ENCODE measurements at regions not wholly inside any gene's neighbourhood (a gene's known extent, or its start where the extent isn't known, plus 50 kb on each side); places are given as distances from the start of the nearest gene placed in this dataset.

DNA sequence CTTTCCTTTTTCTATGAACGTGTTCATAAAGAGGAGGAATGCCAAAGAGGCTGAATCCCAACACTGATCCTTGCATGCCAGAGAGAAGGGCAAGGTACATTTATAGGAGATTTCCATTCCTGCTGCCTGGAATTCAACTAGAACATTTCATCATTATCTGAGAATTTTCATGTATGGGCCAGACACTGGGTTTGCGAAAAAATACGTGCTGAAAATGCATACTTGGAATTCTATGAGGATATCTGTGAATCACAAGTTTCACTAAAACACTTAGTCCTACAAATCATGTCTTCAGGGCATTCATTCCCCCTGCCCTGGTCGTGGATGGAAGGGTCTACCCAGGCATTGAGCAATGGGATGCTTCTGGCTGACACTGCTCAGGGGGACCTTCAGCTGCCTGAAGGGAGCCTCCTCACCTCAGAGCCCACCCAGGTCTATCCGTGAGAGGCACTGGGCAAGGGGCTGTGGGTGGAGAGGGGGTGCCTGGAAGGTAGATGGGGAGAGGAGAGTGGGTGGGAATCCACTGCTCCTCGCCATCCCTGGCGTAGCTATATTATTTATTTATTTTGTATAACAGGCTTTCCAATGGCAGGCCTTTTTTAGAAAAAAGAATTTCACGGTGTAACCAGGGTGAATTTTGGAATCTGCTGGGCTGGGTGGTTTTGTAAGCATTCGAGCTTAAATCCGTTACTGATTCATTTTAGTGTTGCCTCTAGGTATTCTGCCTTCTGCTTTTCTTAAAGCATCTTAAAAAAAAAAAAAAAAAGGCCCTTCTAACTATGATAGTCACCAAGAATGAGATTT, 560.6 kb upstream of the ID2 start:
- ATAC-seq (ENCODE audit: low read depth), result no peak
- ChIA-PET CTCF (no interaction called here), POLR2A (no interaction called here)
- H3K27me3 Mint-ChIP-seq, result peaks cover 6% of the 10 kb centered on the region
- no peaks in the 10 kb centered on the region for H3K36me3 Mint-ChIP-seq (ENCODE audit: low read depth)
- no peak overlapping the region for H3K4me3 Mint-ChIP-seq
- H3K4me1 Mint-ChIP-seq, result peaks cover 3% of the 10 kb centered on the region
- no peak overlapping the region for H3K27ac Mint-ChIP-seq
- DNase-seq, result no peak
- TF ChIP-seq, protein P1, sequence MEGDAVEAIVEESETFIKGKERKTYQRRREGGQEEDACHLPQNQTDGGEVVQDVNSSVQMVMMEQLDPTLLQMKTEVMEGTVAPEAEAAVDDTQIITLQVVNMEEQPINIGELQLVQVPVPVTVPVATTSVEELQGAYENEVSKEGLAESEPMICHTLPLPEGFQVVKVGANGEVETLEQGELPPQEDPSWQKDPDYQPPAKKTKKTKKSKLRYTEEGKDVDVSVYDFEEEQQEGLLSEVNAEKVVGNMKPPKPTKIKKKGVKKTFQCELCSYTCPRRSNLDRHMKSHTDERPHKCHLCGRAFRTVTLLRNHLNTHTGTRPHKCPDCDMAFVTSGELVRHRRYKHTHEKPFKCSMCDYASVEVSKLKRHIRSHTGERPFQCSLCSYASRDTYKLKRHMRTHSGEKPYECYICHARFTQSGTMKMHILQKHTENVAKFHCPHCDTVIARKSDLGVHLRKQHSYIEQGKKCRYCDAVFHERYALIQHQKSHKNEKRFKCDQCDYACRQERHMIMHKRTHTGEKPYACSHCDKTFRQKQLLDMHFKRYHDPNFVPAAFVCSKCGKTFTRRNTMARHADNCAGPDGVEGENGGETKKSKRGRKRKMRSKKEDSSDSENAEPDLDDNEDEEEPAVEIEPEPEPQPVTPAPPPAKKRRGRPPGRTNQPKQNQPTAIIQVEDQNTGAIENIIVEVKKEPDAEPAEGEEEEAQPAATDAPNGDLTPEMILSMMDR (IDR thresholded peaks at IDR 0.05), result no peak
- H3K9me3 Mint-ChIP-seq, result no peaks in the 10 kb centered on the region
- intact Hi-C loops (cut with micrococcal nuclease), result no loop called here

DNA sequence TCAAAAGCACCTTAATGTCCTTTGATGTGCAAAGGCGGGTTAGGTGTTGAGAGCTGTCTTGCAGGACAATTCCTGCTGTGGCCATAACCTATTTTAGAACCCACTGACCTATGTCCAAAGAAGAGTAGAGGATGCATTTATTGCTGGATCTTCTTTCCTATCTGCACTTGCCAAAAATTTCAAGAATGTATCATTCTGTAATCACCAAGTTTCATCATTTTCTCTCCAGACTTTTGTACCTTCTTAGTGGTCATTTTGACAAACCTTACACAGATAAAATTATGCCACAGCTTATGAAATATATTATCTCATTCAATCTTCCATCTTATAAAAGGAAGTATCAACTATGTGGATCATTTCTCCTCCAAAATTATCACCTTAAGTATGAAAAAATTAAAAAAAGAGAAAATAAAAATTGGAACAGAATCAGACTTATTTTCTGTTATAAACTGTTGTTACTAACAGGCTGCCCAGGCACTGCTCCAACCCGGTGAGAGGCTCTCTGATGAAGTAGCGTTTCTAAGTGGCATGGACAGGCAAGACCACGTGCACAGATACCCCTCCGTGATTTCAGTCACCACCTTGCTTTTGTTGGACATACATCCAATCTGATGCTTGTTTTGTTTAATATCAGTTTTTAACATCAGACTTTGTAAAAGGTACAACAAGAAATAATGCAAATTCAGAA, 559.9 kb upstream of the ID2 start:
- H3K27me3 Mint-ChIP-seq, result peaks cover 6% of the 10 kb centered on the region
- intact Hi-C loops (cut with micrococcal nuclease), result no loop called here
- ATAC-seq (ENCODE audit: low read depth), result no peak
- TF ChIP-seq, protein P1 (IDR thresholded peaks at IDR 0.05), result no peak
- no peaks in the 10 kb centered on the region for H3K4me1 Mint-ChIP-seq
- DNase-seq, result no peak
- POLR2A ChIA-PET, result no interaction called here
- CTCF ChIA-PET, result no interaction called here
- no peak overlapping the region for H3K27ac Mint-ChIP-seq
- no peaks in the 10 kb centered on the region for H3K9me3 Mint-ChIP-seq
- H3K36me3 Mint-ChIP-seq (ENCODE audit: low read depth), result no peaks in the 10 kb centered on the region
- no peak overlapping the region for H3K4me3 Mint-ChIP-seq

DNA sequence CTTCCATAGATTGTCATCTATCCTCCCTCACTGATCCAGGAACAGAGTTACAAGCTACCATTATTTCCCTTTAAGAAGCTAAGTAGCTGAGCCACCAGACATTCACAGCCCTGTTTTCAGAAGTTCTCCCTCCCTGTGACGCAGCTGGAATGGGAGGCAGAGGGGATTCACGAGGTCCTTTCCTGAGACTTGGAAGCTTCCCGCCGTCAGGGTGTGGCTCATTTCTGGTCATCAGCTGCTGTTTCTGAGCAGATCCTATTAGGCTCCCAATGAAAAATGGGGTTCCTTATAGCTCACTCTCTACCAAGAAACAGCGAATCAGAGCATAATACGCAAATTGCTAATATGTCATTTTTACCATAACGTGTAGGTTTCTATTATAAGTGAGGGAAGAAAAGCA, 559.3 kb upstream of the ID2 start:
- no peak overlapping the region for H3K4me3 Mint-ChIP-seq
- ChIA-PET POLR2A (no interaction called here), CTCF (no interaction called here)
- ATAC-seq (ENCODE audit: low read depth) (no peak), DNase-seq (no peak)
- no peak overlapping the region for H3K27ac Mint-ChIP-seq
- intact Hi-C loops (cut with micrococcal nuclease), result no loop called here
- H3K9me3 Mint-ChIP-seq, result no peaks in the 10 kb centered on the region
- H3K4me1 Mint-ChIP-seq, result no peaks in the 10 kb centered on the region
- TF ChIP-seq, protein P1 (IDR thresholded peaks at IDR 0.05), result no peak
- peaks cover 6% of the 10 kb centered on the region for H3K27me3 Mint-ChIP-seq
- H3K36me3 Mint-ChIP-seq (ENCODE audit: low read depth), result no peaks in the 10 kb centered on the region

DNA sequence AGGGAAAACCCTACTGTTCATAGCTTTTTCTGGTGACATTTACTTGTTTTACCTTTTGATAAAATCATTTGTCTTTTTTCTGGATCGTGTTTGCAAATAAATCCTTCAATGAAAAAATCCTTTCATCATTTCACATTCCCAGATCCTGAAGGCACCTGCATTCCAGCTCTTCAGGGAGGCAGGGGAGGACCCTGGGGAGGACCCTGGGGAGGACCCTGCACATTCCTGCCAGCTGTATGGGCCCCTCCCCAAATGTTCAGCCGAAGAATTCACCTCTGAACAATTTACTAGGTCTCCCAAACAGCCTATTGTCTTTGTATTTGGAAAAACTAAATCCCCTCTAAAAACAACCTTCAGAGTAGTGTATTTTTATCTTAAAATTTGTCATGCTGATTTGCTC, 558.4 kb upstream of the ID2 start:
- Mint-ChIP-seq H3K4me1 (no peaks in the 10 kb centered on the region), H3K27ac (no peak overlapping the region), H3K36me3 (ENCODE audit: low read depth) (no peaks in the 10 kb centered on the region), H3K27me3 (peaks cover 6% of the 10 kb centered on the region), H3K9me3 (no peaks in the 10 kb centered on the region), H3K4me3 (no peak overlapping the region)
- DNase-seq (no peak), ATAC-seq (ENCODE audit: low read depth) (no peak)
- CTCF ChIA-PET, result no interaction called here
- POLR2A ChIA-PET, result no interaction called here
- intact Hi-C loops (cut with micrococcal nuclease), result no loop called here
- TF ChIP-seq, protein P1 (IDR thresholded peaks at IDR 0.05), result no peak

DNA sequence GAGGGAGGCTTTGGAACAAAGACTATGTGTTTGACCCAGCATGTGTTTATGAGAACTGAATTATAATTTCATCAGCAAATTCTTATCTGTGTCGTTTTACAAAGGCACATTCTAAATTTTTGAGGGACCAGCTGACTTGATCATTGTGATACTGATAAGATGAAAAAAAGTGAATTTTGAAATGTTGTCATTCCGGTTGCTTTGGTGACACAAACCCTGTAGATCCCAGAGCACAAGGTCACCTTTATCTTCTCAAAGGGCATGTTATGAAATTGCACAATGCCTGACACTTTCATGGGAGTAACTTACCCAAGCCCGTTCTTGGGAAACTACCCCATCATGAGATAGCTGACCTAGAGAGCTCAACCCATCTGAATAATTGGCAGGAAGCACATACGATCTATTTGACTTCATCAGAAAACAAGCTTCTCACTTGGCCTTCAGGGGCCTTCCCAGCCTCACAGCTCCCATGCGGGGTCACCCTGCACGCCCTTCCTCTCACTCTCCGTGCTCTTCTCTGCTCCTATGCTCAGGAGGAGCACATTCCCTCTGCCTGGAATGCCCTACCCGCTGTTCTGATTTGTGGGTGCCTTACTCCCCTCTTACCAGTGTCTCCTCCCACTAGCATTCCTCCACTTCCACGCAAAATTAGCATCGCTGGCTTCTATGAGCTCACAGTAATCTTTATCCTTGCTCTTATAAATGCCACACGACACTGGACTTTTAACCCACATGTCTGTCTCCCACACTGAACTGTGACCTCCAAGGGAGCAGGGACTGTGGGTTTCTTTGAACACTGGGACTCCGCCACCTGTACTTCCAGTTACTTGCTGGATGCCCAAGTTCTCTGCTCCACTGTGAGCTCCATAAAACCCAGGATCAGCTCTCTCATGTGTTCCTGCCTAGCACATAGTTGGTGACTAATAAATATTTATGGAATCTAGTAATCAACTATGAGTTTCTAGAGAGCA, 555.8 kb upstream of the ID2 start:
- Mint-ChIP-seq H3K36me3 (ENCODE audit: low read depth) (no peaks in the 10 kb centered on the region), H3K27me3 (peaks cover 6% of the 10 kb centered on the region), H3K9me3 (no peaks in the 10 kb centered on the region), H3K4me3 (no peak overlapping the region), H3K27ac (no peak overlapping the region), H3K4me1 (no peaks in the 10 kb centered on the region)
- ATAC-seq (ENCODE audit: low read depth) (no peak), DNase-seq (no peak)
- TF ChIP-seq, protein P1 (IDR thresholded peaks at IDR 0.05), result no peak
- POLR2A ChIA-PET, result no interaction called here
- intact Hi-C loops (cut with micrococcal nuclease), result no loop called here
- CTCF ChIA-PET, result no interaction called here

All from activated B cell treated with CpG ODN at 0.5 μM for 24 hours (primary cell).